RWPE1 (cell line): ENCODE measurements at regions not wholly inside any gene's neighbourhood (a gene's known extent, or its start where the extent isn't known, plus 50 kb on each side); places are given as distances from the start of the nearest gene placed in this dataset.

Source experiments
- CTCF ChIA-PET: fragments of 350-600 bp; sonication (Branson Sonifier 250); formaldehyde crosslinking; extraction: SDS; loops from one replicate; lab custom pipeline; 2021; lab: Yijun Ruan, JAX
- POLR2A ChIA-PET: fragments of 400-600 bp; formaldehyde crosslinking; extraction: SDS; loops from one replicate; lab custom pipeline; 2020; ENCODE audit warnings: antibody characterized with exemption; ENCODE audit not compliant: low non-redundant PET; lab: Yijun Ruan, JAX
- DNase-seq: peaks from one replicate; pipeline ENCODE4 v3.0.0; 2012; ENCODE audit warnings: low spot score
- H3K27ac ChIP-seq: fragments of 450-650 bp; 2 replicates; pipeline ENCODE4 v1.5.1; 2017
- TF ChIP-seq, protein P1 (sequence below): fragments of 450-650 bp; conservative IDR thresholded peaks from 2 replicates; pipeline ENCODE4 v1.5.1; 2017; ENCODE audit warnings: low read depth, mild to moderate bottlenecking

- ChIA-PET CTCF (interaction anchor here (0.6 to 3.0 kb wide), 5 partner anchors 22 to 123 kb away, joined by 3 to 12 read pairs (median 5); no protein-coding TSS in a partner anchor), POLR2A (no interaction called here)
- DNase-seq: no peak
- H3K27ac ChIP-seq: peak overlapping the region; percentile 100
- TF ChIP-seq, protein P1, sequence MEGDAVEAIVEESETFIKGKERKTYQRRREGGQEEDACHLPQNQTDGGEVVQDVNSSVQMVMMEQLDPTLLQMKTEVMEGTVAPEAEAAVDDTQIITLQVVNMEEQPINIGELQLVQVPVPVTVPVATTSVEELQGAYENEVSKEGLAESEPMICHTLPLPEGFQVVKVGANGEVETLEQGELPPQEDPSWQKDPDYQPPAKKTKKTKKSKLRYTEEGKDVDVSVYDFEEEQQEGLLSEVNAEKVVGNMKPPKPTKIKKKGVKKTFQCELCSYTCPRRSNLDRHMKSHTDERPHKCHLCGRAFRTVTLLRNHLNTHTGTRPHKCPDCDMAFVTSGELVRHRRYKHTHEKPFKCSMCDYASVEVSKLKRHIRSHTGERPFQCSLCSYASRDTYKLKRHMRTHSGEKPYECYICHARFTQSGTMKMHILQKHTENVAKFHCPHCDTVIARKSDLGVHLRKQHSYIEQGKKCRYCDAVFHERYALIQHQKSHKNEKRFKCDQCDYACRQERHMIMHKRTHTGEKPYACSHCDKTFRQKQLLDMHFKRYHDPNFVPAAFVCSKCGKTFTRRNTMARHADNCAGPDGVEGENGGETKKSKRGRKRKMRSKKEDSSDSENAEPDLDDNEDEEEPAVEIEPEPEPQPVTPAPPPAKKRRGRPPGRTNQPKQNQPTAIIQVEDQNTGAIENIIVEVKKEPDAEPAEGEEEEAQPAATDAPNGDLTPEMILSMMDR: no peak
Observed at GRCh38 chr16:85398050-85398451, 215.1 kb upstream of the GSE1 start.

DNA sequence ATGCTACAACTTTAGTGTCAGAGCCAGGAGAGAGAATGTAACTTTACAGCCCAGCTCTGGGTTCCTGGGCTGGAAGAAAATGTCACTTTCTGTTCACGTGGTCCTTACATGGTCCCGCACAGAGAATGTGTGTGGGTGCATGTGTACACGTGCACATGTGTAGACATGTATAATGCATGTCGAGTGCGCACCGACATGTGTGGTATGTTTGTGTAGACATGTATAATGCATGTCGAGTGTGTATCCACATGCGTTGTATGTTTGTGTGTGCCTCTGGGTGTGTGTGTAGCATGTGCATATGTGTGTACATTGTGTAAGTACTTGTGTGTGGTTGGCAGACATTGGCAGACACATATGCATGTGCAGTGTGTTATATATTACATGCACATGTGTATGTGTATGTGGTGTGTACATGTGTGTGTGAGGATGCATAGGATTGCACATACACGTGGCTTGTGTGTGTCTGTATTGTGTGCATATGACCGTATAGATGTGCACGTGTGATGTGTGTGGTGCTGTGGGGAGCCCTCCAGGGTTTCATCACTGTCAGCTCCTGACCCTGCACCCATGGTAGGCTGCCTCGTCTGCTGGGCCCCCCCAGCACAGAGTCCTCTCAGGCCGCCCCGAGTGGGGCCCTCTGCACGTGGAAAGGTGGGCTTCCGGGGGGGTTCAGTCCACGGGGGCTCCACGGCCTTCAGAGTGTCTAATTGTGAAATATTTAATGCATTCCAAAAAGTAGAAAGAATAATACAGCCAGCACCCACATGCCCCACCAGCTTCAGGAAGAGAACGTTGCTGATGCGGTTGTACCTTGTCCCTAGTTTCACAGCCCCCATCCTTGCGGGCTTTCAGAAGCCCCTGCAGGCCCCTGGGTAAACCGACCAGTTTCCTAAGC lies 214.2 kb upstream of the GSE1 start:
- ChIA-PET CTCF (interaction anchor here (0.6 to 2.3 kb wide), 2 partner anchors 8 to 21 kb away, joined by 4 to 6 read pairs; no protein-coding TSS in a partner anchor), POLR2A (no interaction called here)
- H3K27ac ChIP-seq: peak overlapping the region; percentile 100
- TF ChIP-seq, protein P1: no peak
- DNase-seq: no peak

- ChIA-PET POLR2A (no interaction called here), CTCF (interaction anchor here (0.6 kb wide), 2 partner anchors 9 to 259 kb away, joined by 3 to 4 read pairs; no protein-coding TSS in a partner anchor)
- DNase-seq: no peak
- H3K27ac ChIP-seq: peak overlapping the region; percentile 52
- TF ChIP-seq, protein P1: no peak
Observed at GRCh38 chr16:85399583-85400284, 213.4 kb upstream of the GSE1 start.

DNA sequence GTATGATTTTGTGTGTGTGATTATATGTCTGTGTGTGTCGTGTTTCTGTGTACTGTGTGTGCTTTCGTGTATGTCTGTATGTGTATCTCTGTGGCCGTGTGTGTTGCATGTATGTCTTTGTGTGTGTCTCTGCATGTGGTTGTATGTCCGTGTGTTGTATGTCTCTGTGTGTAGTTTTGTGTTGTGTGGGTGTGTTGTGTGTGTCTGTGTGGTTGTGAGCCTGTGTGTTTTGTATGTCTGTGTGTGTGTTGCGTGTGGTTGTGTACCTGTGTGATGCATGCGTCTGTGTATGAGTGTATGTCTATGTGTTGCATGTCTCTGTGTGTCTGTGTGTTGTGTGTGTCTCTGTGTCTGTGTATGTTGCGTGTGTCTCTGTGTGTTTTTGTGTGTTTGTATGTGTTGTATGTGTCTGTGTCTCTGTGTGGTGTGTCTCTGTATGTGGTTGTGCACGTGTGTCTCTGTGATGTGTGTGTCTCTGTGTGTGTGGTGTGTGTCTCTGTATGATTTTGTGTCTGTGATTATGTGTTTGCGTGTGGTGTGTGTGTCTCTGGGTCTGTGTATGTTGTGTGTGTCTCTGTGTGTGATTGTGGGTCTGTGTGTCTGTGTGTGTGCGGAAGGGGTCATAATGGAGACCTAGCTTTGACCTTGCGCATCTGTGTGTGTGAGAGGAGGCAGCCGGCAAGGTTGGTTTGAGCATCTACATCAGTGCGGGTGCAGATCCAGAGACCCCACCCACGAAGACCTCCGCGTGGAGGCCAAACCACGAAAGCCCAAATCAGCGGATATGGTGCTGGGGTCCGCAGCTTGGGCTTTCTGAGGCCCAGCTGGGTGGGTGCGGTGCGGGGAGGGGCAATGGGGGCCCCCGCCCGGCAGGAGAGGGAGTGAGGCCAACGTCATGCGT lies 212.6 kb upstream of the GSE1 start:
- ChIA-PET POLR2A (no interaction called here), CTCF (interaction anchor here (0.6 kb wide), 1 partner anchor 260 kb away, joined by 3 read pairs; no protein-coding TSS in a partner anchor)
- peak overlapping the region; percentile 52; the same call in 1 of the 2 replicates for H3K27ac ChIP-seq
- no peak for DNase-seq
- TF ChIP-seq, protein P1: no peak

GRCh38 chr16:85401370-85401916 lies 211.7 kb upstream of the GSE1 start:
- POLR2A ChIA-PET: no interaction called here
- DNase-seq: no peak
- TF ChIP-seq, protein P1: no peak
- CTCF ChIA-PET: interaction anchor here (1.0 to 1.3 kb wide), 2 partner anchors 15 to 31 kb away, joined by 3 to 4 read pairs; no protein-coding TSS in a partner anchor
- H3K27ac ChIP-seq: peak overlapping the region; percentile 52
